Kidney epithelial cell (primary cell): ENCODE measurements at regions not wholly inside any gene's neighbourhood (a gene's known extent, or its start where the extent isn't known, plus 50 kb on each side); places are given as distances from the start of the nearest gene placed in this dataset.
"Not testable (repeated sequence)": the region's sequence is repeated elsewhere in the genome, so short reads cannot be mapped to it uniquely, and the experiment has no call there.

Experiments used
- DNase-seq: peaks from one replicate; pipeline ENCODE4 v3.0.0-alpha.2; 2010; ENCODE audit warnings: low read depth
- H3K27me3 ChIP-seq: 2 replicates; pipeline ENCODE4 v1.6.0; 2011; ENCODE audit warnings: low read length; ENCODE audit not compliant: control insufficient read depth, insufficient read depth
- H3K36me3 ChIP-seq: 2 replicates; pipeline ENCODE4 v1.5.1; 2011; ENCODE audit warnings: low read length; ENCODE audit not compliant: control insufficient read depth, insufficient read depth
- H3K4me3 ChIP-seq: 2 replicates; pipeline ENCODE4 v1.5.1; 2011; ENCODE audit warnings: low read depth, mild to moderate bottlenecking, control low read depth, low read length
- TF ChIP-seq, protein P1 (sequence below): IDR thresholded peaks from 2 replicates; pipeline ENCODE4 v1.5.1; 2011; ENCODE audit warnings: mild to moderate bottlenecking, moderate library complexity, low read length, control low read depth, inconsistent platforms; ENCODE audit not compliant: insufficient read depth, poor library complexity, severe bottlenecking

DNA sequence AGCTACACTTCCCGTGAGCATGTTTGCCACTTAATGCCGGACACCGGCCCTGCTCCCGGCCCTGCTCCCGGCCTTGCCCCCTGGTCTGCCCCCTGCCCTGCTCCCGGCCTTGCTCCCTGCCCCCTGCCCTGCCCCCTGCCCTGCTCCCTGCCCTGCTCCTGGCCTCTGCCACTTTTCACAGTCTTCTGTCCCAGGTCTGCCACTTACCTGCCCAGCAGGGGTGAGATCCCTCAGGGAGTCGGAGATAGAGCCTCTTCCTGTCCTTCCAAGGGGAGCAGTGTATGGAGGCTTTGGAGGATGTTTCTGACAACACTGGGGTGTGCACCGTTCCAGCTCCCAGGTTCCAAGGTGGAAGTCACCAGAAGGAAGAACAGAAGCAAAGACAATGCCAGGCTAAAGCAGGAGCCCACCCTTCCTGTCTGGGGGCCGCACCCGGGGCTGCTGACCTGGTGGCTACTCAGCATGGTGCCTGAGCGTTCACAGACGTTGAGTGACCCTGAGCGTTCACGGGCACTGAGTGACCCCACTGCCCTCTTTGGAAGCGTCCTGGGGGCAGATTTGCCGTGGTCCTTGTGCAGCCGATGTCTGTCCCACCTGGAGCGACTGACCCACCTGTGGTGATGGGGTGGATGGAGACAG is 199.8 kb downstream of the DLL1 start:
- H3K4me3 ChIP-seq = no peak overlapping the region
- peaks cover 5% of the 10 kb centered on the region for H3K27me3 ChIP-seq
- H3K36me3 ChIP-seq = no peaks in the 10 kb centered on the region
- TF ChIP-seq, protein P1, sequence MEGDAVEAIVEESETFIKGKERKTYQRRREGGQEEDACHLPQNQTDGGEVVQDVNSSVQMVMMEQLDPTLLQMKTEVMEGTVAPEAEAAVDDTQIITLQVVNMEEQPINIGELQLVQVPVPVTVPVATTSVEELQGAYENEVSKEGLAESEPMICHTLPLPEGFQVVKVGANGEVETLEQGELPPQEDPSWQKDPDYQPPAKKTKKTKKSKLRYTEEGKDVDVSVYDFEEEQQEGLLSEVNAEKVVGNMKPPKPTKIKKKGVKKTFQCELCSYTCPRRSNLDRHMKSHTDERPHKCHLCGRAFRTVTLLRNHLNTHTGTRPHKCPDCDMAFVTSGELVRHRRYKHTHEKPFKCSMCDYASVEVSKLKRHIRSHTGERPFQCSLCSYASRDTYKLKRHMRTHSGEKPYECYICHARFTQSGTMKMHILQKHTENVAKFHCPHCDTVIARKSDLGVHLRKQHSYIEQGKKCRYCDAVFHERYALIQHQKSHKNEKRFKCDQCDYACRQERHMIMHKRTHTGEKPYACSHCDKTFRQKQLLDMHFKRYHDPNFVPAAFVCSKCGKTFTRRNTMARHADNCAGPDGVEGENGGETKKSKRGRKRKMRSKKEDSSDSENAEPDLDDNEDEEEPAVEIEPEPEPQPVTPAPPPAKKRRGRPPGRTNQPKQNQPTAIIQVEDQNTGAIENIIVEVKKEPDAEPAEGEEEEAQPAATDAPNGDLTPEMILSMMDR = no peak
- no peak for DNase-seq

DNA sequence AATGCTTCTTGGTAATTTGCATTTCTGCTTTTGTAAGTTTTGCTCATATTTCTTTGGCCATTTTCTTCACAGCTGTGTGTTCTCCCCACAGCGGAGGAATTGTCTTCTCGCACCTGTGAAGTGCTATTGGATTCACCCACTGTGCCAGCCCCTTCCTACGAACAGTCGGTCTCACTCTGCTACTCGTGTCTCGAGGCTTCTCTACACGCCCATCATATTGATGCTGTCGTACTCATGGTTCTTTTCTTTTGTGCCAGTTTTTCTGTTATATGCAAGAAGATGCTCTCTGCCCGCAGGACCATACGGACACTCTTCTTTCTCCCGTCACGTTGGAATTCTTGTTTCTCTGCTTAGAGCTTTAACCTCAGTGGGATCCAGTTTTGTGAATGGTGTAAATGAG is 200.3 kb downstream of the DLL1 start:
- DNase-seq = no peak
- TF ChIP-seq, protein P1 = no peak
- H3K36me3 ChIP-seq = no peaks in the 10 kb centered on the region
- peaks cover 3% of the 10 kb centered on the region for H3K27me3 ChIP-seq
- H3K4me3 ChIP-seq = no peak overlapping the region

GRCh38 chr6:170089963-170090362 is 200.9 kb downstream of the DLL1 start:
- no peaks in the 10 kb centered on the region for H3K36me3 ChIP-seq
- no peak for DNase-seq
- H3K4me3 ChIP-seq = no peak overlapping the region
- H3K27me3 ChIP-seq = peaks cover 3% of the 10 kb centered on the region
- TF ChIP-seq, protein P1 = no peak

- Histone ChIP-seq H3K4me3 (no peak overlapping the region), H3K27me3 (peaks cover 3% of the 10 kb centered on the region), H3K36me3 (no peaks in the 10 kb centered on the region)
- TF ChIP-seq, protein P1 = no peak
- no peak for DNase-seq
Measured at GRCh38 chr6:170088582-170088955, 202.3 kb downstream of the DLL1 start.

- Histone ChIP-seq H3K4me3 (no peak overlapping the region), H3K36me3 (no peaks in the 10 kb centered on the region), H3K27me3 (peaks cover 3% of the 10 kb centered on the region)
- DNase-seq = no peak
- TF ChIP-seq, protein P1 = no peak
Measured at GRCh38 chr6:170087941-170088581, 202.8 kb downstream of the DLL1 start.

- H3K36me3 ChIP-seq, DNase-seq, H3K27me3 ChIP-seq, H3K4me3 ChIP-seq: not testable (repeated sequence)
Measured at GRCh38 chr6:170087421-170087780, 203.5 kb downstream of the DLL1 start.
